ENCODE measurements at regions not wholly inside any gene's neighbourhood (a gene's known extent, or its start where the extent isn't known, plus 50 kb on each side); places are given as distances from the start of the nearest gene placed in this dataset.

- DNase-seq: no peak
These were observed 228.9 kb downstream of the PMP22 start for GRCh38 chr17:15036238-15036637.

GRCh38 chr17:15031975-15032374 lies 233.2 kb downstream of the PMP22 start:
- no peak for DNase-seq

GRCh38 chr17:15029469-15029868 lies 235.7 kb downstream of the PMP22 start:
- no peak for DNase-seq

GRCh38 chr17:15027853-15028252 lies 237.3 kb downstream of the PMP22 start:
- DNase-seq: no peak

- DNase-seq: no peak
These were observed 239.0 kb downstream of the PMP22 start for GRCh38 chr17:15026088-15026487.

- no peak for DNase-seq
These were observed 241.4 kb downstream of the PMP22 start for GRCh38 chr17:15023589-15024336.

GRCh38 chr17:15019158-15019557 lies 246.0 kb downstream of the PMP22 start:
- DNase-seq: no peak

GRCh38 chr17:15012351-15012980 lies 252.7 kb downstream of the PMP22 start:
- no peak for DNase-seq

- DNase-seq: no peak
These were observed 256.0 kb downstream of the PMP22 start for GRCh38 chr17:15009087-15009486.

- DNase-seq: no peak
These were observed 258.0 kb downstream of the PMP22 start for GRCh38 chr17:15007147-15007553.

- DNase-seq: no peak
These were observed 258.6 kb downstream of the PMP22 start for GRCh38 chr17:15006421-15007128.

- DNase-seq: no peak
These were observed 264.5 kb downstream of the PMP22 start for GRCh38 chr17:15000661-15001060.

GRCh38 chr17:14997290-14997689 lies 267.8 kb downstream of the PMP22 start:
- DNase-seq: no peak

- DNase-seq: no peak
These were observed 279.0 kb downstream of the PMP22 start for GRCh38 chr17:14986127-14986526.

- no peak for DNase-seq
These were observed 292.3 kb downstream of the PMP22 start for GRCh38 chr17:14972844-14973243.

- no peak for DNase-seq
These were observed 294.1 kb downstream of the PMP22 start for GRCh38 chr17:14971054-14971453.

GRCh38 chr17:14959106-14959648 lies 305.9 kb downstream of the PMP22 start:
- peak; percentile 26 for DNase-seq

- DNase-seq: no peak
These were observed 311.7 kb downstream of the PMP22 start for GRCh38 chr17:14953405-14953804.

- no peak for DNase-seq
These were observed 314.4 kb downstream of the PMP22 start for GRCh38 chr17:14950686-14951085.

- no peak for DNase-seq
These were observed 314.9 kb downstream of the PMP22 start for GRCh38 chr17:14950216-14950615.

GRCh38 chr17:14947671-14948070 lies 317.5 kb downstream of the PMP22 start:
- DNase-seq: no peak

- no peak for DNase-seq
These were observed 318.6 kb downstream of the PMP22 start for GRCh38 chr17:14946481-14946880.

- DNase-seq: no peak
These were observed 322.5 kb downstream of the PMP22 start for GRCh38 chr17:14942526-14943190.

Data from NCI-H82 (cell line).